NCI-H524 treated with DMSO at 0.1 percent for 48 hours (cell line): ENCODE measurements at regions not wholly inside any gene's neighbourhood (a gene's known extent, or its start where the extent isn't known, plus 50 kb on each side); places are given as distances from the start of the nearest gene placed in this dataset.

Source experiments
- DNase-seq: peaks from one replicate; lab custom pipeline; 2025; lab: John Stamatoyannopoulos, UW

DNA sequence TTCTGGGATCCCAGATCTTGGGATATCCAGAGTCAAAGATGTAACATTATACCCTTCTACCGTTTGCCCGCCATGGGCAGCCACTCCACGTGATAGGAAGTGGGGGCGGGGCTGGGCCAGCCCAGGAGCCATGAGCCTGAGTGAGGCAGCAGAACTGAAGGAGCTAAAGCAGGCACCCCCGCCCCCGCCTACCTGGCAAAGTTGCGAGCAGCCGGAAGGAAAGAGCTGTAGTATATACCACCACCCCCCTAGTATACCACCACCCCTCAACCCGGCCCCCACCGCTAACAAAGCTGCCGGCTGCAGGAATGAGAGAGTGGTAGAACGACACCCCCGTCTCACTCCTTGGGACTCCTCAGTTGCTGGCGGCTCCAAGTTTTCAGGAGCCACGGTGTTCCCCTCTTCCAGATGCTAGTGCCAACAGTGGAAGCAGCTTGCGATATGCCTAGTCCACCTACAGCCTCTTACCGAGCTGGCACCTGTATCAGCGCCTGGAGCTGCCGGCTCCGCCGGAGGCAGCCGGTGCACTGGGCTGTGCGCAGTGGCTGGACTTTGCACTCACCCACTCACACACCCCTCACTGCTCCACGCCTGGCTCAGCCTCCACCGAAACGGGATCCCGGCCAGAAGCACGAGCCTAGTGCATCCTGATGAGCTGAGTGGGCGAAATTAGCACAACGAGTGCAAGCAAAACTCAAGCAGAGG, 230.7 kb upstream of the PRR20A start:
- no peak for DNase-seq

DNA sequence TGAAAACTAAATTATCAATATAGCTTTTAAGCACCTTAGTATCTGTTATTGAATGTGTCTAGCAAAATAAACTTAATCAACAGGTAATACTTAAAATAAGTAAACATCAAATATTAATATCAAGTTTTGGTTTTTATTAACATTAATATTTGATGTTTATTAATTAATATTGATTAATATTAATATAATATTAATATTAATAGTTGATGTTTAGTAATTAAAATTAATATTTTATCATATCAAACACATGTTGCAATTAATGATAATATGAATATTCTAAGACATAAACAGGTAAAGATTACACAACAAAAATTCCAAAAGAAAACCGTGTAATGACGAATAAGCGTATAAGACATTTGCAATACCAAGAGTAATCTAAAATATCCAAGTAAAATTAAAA, 222.8 kb upstream of the PRR20A start:
- DNase-seq: no peak

DNA sequence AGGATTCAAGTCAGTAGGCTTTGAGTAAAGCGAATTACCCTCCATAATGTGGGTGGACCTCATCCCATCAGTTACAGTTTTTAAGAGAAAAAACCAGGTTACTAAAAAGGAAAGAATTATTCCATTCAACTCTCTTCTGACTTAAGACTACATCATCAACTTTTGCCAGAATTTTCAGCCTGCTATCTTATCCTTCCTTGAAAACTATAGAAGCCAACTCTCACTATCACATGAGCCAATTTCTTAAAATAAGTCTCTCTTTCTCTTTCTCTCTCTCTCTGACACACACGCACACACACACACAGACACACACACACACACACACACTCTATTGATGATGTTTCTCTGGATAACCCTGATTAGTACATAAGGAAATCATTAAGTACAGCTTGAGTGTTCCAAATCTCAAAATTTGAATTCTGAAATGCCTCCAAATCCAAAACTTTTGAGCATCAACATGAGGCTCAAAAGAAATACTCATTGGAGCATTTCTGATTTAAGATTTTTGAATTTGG, 217.0 kb upstream of the PRR20A start:
- DNase-seq: no peak

DNA sequence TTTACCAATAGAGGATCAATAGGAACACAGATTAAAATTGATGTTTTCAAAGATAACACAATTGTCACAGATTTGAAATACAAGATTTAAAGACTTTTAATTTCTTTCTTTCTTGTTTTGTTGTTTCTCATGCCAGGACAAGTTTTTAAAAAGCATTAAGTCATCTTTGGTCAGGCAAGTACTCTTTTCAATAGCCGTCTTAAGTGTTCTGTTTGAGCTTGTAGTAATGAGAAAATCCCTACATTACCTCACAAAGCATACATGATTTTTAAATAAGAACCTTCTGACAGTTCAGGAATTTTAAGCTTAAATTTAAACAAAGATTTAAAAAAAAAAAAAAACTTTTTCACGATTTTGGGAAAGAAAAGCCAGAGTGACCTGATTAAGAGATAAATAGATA, 216.3 kb upstream of the PRR20A start:
- no peak for DNase-seq

DNA sequence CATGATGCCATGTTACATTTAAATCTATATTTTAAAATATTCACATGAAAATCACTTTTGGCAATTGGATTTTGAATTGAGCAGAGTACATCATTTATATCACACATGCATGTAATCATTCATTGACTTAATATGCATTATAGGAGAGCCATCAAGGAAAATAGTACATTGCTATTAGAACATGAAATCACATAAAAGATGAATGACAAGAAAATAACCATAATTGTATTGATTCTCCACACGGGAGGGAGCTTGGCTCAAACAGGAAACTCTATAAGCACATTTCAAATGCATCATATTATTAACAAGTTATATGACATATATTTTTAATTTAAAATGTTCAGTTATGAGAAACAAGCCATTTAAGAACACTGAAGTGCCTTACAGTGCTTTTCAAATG, 208.6 kb upstream of the PRR20A start:
- no peak for DNase-seq

DNA sequence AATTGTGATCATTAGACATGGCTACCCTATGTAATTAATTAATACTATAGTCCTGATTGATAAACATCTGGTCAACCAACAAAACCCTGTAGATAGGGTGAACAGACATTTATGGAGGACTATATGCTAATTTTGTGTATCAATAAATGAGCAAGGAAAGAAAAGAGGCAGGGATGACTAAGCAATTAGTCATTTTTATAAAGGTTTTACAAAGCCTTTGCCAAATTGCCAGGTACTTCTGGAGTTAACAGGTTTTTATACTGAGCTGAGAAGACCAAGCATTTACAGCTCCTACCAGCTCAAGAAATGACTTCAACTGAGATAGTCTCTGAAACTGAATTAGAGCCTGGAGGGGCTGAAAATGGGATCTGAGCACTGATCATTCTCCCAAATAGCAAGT, 186.8 kb upstream of the PRR20A start:
- no peak for DNase-seq

DNA sequence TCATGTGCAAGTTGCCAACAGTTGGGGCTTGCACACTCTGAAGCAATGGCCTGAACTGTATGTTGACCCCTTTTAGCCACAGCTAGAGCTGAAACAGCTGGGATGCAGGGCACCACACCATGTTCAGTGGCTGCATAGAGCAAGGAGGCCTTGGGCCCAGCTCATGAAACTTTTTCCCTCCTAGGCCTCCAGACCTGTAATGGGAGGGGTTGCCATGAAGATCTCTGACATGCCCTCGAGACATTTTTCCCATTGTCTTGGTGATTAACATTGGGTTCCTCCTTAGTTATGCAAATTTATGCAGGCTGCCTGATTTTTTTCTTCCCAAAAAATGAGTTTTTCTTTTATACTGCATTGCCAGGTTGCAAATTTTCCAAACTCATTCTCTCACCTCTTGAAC, 165.1 kb upstream of the PRR20A start:
- DNase-seq: no peak

DNA sequence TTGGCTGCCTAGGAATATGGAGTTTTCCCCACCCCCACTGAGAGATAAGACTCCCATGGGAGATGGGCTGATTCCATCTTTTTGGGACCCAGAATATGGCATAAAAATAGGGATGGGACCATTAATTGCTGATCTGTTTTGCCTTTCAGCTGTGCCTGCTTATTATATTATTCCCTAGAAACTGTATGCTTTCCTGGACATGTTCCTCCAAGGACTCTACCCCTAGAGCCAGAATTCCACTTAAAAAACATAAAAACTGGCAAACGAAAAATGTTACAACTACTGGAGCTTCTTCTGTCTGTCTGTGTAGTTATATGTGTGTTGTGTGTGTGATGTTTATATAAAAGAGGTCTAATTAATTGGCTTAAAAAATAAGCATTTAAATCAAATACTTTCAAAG, 159.9 kb upstream of the PRR20A start:
- DNase-seq: no peak

DNA sequence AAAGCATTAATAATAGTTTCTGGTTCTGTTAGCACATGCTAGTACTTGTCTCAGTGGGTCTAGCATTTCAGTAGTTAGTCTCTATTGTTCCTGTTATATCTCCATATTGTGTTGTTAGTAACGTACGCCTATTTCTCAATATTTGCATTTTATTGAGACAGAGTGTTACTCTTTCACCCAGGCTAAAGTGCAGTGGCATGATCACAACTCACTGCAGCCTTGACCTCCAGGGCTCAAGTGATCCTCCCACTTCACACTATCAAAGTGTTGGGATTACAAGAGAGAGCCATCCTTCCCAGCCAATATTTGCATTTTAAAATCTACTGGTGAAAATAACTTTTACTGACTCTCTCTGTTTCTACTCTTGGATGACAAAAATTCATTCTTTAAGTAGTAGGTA, 154.6 kb upstream of the PRR20A start:
- no peak for DNase-seq

DNA sequence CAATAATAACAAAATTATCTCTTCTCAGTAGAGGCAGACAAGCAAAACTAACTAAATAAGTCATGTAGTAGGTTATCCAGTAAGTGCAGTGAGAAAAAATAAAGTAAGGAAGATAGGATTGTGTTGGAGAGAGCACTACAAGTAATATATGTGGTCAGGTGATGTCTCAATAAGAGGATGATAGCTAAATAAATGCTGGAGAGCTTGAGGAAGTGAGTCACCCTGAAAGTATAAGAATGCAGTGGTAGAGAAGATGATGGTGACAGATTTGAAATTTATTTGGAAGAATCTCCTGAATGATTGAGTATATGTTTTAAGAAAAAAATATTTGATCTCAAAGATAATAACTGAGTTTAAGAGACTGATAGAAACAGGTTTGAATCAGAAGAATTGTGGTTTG, 152.2 kb upstream of the PRR20A start:
- no peak for DNase-seq

DNA sequence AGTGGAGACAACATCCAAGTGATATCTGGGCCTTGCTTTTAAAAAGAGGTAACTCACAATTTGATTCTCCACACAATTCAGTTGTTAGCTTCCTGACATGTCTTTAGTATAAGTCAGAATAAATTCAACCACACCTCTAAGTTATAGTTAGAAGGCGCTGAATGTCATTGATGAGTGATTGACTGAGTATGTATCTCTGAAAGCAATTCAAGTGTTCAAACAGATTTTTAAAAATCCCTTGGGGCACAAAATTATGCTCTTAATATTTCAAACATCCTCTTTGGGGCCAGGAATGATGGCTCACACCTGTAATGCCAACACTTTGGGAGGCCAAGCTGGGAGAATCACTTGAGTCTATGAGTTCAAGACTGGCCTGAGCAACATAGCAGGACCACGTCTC, 137.0 kb upstream of the PRR20A start:
- no peak for DNase-seq

DNA sequence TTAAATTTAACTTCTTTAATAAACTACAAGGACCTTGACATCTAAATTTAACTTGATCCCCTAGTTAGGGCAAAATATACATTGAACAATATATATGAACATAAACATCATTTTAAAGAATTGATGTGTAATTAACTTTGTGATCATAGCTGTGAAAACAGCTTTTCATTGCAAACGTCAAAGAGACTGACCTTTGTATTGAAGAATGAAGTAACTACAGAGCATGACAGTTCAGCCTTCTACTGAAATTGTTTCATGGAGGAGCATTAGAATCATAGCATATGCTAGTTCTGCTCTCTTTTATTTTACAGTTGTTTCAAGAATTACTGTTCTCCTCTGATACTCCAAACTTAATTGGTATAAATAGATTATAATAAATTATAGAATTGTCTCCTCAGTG, 123.4 kb upstream of the PRR20A start:
- DNase-seq: no peak

DNA sequence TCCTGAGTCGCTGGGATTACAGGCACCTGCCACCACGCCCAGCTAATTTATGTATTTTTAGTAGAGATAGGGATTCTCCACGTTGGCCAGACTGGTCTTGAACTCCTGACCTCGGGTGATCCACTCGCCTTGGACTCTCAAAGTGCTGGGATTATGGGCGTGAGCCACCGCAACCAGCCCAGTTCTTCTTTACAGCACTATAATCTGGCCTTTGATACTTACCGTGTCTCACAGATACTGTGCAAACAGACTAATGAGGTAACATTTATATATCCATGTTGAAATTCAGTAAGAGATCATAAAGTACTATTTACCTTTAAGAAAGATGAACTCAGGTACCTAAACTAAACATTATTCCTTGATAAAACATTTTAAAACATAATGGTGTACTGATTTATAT, 121.8 kb upstream of the PRR20A start:
- no peak for DNase-seq

DNA sequence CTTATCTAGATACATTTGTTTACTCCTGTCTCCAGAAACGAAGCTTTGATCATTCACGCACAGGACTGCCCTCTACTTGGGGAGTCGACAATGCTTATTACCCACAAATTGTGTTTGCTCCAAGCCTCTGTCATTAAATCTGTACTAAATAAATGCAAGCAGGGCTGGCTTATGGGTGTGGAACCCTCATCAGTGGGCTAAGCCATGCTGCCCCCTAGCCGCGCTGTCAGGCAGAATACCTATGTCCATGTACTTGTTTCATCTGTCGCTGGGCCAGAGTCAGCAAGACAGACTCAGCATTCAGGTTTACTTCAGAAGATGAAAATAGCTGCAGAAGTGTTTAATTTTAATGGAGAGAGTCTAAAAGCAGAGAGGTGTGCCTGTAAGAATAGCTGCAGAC, 110.0 kb upstream of the PRR20A start:
- DNase-seq: no peak

DNA sequence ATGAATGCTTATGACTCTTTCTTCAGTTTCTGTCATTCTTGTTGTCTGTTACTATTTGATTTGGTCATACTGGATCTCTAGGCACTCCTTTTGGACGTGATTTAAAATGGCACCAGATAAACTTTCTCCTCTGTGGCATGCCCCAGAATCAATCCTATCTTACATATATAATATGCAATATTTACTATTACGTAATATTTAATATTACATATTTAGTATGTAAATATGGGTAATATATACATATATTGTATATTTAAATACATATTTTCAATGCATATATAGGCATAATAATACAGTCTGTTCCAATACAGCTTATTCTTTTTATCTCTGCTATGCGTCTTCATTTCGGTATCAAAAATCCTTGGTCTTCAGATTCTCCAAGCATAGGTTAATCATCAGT, 104.4 kb upstream of the PRR20A start:
- DNase-seq: no peak

DNA sequence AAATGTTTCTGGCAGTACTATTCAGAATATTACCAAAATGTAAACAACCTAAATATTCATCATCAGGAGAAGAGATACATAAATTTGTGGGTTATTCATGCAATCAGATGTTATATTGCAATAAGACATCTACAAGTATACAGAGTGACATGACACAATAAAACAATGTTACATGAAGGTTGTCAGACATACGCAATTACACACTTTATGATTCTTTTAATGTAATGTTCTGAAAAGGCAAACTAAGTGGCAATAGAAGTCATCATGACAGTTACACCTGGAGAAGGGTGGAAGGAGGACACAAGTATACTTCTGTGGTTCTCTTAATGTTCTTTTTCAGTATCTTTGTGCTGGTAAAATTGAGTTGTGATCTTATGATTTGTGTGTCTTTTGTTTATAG, 95.8 kb upstream of the PRR20A start:
- no peak for DNase-seq

DNA sequence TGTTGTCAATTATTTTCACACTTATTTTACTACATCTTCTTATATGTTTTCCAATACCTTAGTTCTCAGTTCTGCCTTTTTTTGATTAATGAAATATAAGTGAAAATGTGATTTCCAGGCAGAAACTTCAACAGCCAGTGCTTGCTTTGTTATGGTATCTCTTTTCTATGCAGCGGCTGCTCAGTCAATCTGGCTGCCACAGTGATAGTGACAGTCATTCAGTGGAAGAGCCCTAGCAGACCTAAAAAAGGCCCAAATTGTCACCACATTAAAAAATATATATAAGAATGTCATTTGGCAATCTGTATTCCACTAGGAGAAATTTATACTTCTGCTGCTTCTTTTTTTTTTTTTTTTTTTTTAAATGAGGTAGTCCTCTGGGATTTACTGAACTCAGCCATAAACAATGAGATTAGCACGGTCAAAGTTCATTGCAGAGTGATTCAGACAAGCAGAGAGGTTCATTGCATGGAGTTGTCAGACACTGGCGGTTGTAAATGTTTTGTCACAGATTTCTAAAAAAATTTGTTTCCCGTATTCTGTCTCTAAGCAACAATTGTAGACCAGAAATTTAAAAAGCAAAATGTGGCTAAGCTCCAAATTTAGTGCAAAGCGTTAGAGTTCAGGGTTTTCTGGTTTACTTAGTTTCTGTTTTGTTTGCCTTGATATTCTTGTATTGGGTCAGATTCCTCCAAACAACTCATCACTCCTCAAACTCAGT, 94.7 kb upstream of the PRR20A start:
- no peak for DNase-seq

DNA sequence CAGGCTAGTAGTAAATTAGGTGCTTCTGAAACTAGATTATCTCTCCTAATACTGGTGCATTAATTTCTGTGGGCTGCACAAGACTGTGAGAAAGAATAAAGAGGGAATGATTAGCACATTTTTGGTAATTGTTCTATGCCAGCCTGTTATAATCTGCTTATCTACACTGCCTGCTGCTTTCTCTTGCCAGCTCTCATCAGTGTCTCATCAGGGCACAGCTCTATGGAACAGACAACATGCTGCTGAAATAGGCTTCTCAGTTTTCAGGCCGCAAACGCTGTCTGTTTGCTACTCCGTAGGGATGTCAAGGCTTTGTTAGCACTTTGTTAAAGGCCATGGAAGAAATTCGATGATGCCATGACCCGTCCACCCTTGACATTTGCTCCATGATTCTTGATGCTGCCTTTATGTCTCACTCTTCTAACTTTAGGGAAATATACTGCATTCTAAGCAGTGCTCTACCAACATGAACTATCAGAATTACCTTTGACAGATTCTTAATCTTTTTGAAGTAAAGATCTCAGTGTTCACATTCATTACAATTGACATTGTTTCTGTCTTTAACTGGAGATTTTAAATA, 84.0 kb upstream of the PRR20A start:
- no peak for DNase-seq

DNA sequence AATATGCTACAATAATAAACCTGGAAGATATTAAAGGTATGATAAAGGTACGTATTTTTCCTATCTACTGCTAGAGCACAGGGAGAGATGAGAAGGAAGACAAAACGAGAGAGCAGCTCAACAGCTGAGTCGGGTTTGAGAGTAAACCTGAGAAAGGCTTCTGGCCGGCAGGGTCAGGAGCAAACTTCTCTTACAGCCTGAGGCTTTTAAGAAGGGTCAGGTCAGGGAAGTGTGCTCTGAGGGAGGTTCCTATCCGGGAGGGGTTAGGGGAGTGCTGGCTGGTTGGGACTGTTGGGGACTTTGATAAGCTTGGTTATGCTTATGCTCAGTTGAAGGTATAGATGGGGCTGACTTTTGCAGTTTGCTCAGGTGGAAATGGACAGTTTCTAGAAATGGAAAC, 77.7 kb upstream of the PRR20A start:
- DNase-seq: no peak

DNA sequence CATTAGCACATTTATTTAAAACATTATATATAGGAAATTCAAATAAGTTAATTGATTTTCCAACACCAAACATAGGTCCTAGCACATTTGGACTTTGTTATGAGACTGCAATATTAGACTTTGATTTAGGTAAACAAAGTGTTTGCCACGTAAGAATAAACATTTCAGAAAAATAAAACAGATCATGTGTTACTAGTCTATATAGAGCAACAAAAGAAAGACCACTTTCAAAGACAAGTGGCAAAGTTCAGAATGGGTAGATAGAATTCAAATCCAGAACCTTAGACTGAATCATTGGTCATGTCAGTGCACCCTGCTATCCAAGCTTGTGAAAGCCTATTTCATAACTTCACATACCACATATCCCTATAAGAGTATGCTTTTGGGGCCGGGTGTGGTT, 66.7 kb upstream of the PRR20A start:
- no peak for DNase-seq

DNA sequence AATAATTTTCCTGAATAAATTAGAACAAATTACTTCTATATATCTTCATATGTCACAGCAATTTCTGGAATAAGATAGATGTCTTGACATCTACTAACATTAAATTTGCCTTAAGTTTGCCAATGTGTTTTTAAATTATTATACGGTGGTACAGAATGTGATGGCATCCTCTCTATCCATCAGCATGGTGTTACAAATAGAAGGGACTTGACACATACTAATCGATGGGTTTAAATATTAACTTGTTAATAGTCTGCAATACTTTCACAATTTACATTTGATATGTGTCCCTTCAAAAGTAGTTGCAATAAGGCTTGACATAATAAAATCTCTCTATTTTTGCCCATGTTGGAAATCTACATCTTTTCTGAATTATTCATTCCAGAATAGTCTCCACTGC, 65.1 kb upstream of the PRR20A start:
- no peak for DNase-seq

DNA sequence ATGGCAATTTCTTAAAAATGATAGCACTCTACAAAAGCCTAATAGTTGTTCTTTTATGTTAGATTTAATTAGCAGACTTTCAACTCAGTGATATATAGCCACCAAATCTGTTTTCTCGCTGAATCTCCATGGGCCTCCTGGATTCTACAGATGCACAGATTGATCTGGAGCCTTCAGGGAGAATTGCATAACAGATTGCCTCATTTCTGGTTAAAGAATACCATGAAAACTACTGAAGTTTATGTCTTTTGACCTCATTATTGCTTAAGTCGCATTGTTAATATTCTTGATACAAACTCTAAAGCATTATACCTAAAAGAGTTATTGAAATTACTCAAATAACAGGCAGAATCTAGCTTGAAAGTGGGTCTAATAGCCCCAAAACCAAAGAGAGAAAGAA, 53.7 kb upstream of the PRR20A start:
- no peak for DNase-seq
